RCC 7860 (cell line): ENCODE measurements at regions not wholly inside any gene's neighbourhood (a gene's known extent, or its start where the extent isn't known, plus 50 kb on each side); places are given as distances from the start of the nearest gene placed in this dataset.
A peak's percentile ranks its signal among the peaks of the same experiment; 100 is the strongest.

Experiments used
- DNase-seq: peaks from one replicate; pipeline ENCODE4 v3.0.0-alpha.2; 2015; ENCODE audit warnings: low spot score
- FAIRE-seq: peaks from 2 replicates; lab custom pipeline; 2012; peaks lifted over from hg19 to GRCh38; lab: Jason Lieb, UNC

DNA sequence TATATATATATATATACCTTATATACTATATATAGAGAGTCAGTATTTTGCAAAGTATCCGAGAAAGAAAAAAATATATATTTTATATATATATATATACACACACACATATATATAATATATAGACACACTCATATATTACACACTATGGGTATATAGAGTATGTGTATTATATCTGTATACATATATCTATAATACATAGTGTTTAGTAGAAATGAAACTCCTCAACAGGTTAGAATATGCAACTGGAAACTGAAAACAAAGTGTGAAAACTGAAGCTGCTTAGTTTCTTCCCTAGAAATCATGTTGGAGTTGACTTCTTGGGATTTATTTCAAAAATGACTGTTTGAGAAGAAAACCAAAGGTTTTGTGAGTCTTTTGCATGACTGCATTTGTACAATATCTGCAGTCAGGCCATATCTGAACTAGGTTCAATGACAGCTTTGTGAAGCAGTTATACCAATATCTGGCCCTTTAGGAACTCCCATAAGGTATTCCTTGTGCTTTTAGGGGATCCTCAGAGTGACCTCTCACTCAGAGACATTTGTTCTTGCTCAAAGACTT is 284.1 kb downstream of the CASP12 start:
- DNase-seq = no peak
- FAIRE-seq = no peak

DNA sequence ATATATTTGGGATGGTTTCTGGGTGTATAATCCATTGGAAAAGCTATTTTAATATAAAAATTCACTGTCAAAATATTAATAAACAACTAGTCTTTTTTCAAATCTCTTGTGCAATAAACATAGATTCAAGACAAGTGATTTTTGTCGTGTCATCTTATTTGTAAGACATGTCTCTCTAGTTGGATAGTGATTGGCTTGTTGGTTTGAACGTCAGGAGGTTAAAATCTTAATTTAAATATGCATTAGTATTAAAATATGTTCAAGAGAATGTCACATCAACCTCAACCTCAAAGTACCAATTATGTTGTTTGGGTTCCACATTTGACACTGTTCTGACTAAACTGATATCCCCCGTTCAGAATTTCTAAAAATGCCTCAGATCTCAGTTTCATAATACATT is 287.6 kb downstream of the CASP12 start:
- FAIRE-seq = no peak
- no peak for DNase-seq

DNA sequence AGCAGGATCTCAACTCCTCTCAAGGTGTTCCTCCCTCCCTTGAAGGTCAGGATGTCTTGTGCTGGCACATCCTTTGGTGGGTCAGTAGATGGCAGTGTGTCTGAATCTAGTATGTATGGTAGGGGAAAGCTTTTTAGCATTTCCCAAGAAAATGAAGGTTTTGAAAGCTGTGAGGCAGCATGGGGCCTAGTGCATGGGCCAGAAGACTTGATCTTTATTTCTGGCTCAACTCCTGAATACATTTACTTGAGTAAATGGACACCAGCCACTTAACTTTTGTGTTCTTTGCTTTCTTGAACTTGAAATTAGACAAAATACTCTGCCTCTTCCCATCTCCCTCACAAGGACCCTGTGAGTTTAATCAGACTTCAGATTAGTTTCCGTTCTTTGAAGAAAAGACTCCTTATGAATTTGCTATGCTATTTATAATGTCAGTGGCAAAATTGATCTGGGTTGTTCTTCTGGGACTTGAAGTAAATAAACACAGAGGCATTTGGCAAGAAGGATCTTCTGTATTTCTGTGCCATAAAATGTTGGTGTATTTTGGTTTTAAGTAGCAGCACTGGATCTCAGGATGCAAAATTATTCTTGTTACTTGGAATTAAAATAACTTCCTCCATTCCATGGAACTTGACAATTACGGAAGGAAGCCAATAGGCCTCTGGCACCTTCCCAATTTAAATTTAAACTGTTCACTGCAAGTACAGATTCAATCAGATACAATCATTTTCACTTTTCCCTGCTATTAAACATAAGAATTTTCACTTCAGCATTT is 288.8 kb downstream of the CASP12 start:
- DNase-seq = peak; percentile 43
- FAIRE-seq = no peak

DNA sequence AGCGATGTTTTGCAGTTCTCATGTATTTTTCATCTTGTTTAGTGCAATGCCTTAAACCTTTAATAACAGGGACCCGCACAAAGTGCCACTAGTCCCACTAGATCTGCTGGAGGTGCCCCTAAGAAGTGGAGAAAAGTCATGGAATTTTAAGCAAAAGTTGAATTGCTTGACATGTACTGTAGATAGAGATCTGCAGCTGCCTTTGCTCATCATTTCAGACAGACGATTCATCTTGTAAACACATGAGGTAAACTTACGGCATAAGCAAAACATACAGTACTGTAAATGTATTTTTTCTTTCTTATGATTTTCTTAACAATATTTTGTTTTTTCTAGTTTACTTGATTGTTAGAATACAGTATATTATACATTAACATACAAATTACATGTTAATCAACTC is 295.6 kb downstream of the CASP12 start:
- DNase-seq (no peak), FAIRE-seq (no peak)

DNA sequence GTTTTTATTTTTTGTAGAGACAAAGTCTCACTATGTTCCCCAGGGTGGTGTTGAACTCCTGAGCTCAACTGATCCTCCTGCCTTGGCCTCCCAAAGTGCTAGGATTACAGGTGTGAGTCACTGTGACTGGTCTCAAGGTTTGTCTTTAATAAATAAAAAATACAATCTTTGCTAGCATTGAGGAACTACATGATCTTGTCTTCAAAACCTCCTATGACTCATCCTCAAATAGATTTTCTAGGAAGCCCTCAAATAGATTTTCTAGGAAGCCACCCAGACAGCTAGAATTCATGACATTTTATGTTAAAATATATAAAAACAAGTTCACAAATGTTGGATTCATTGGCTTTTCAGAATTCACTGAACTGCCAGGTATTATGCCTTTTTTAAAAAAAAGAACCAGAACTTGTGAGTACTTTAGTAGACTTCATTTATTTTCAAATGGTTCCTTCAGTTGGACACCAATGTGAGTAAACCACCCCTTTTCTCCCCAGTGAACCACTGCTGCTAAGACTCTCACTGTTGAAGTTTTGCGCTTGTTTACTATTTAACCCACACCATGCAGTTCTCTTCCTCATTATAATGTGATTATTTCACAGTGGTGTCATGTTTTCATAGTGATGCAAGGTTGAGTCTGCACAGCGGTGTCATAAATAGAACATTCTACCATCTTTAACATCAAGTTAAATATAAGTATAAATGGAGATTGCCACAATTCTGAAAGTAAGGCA is 303.9 kb downstream of the CASP12 start:
- FAIRE-seq (no peak), DNase-seq (peak; percentile 47)

DNA sequence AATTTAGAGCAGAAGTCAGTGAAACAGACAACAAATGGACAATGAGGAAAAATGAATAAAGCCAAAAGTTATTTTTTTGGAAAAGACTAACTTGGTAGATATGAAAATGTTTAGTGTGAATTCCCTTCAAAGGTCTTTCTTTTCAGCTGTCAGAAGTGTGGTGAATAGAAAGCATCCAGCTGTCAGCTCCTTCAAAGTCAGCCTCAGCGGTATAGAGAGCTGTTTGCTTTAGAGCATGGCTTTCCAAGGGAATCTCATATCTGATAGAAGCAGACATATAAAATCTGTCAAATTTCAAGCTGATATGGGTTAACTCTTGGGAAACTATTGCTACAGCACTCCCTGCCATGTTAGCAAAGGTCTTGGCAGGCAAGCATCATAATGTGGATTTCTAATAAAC is 309.3 kb downstream of the CASP12 start:
- FAIRE-seq (no peak), DNase-seq (no peak)

DNA sequence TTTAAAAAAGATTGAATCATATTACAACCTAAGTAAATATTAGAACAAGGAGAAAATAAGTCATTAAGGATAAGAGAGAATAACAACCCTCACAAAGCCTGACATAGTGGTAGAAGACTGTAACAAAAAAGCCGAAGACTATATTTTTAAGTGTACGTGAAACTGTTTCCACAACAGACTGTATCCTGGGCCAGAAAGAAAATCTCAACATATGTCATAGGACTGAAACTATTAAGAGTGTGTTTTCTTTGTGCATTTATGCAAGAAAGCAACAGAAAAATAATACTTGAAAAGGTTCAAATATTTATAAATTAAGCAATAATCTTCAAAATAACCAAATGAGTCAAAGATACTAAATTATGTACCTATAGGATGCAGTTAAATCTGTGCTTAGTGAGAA is 309.8 kb downstream of the CASP12 start:
- DNase-seq = no peak
- no peak for FAIRE-seq

DNA sequence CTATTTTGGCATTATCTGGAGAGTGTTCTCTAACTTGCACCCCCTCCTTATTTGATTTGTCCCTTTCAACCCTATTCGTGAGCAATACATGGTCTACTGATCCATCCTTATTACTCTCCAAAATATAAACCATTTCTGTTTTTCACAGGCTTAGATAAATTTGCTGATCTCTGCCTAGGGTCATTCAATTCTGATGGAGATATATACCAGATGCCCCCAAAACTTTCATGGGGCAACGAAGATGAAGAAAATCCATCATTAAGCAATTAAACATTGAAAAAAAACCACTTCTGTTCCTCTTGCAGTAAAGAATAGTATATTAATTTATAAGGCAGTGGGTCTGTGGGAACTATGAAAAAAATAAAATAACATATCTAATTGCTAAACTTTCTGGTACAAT is 313.4 kb downstream of the CASP12 start:
- DNase-seq (no peak), FAIRE-seq (no peak)

DNA sequence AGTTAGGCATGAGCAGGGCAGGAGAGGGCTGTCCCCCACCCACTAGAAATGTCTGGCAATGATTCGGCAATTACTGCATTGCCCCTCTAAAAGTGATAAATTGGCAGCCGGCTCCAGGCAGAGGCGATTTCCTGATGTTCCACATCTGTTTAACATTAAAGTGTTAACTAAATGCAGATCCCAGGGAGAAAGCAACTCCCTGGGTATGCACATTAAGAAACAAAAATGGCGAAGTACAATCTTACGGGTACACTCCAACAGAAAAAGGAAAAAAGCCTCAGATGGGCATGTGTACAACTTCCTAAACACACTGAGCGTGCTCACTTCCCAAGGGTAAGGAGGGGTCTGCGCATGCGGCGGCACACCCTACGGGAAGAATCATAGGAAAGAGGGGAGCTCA is 314.4 kb downstream of the CASP12 start:
- DNase-seq = no peak

DNA sequence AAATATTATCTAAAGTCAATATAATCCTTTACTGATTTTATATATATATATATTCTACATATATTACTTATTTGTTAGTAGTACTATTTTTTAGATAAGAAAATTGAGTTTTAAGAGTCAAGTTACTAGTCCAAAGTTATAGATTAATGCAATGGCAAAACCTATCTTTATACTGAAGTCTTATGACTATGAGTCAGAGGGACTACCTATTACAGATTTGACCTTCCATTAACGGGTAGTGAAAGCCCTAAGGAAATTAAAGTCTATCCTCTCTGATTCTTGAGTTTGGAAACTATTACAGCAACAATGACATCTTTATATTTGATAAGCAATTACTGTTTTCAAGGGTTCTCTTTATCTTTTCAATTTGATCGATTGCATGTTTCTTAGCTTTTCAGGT is 315.8 kb downstream of the CASP12 start:
- DNase-seq (no peak), FAIRE-seq (peak; percentile 62)

More for the DNA sequence above, 314.4 kb downstream of the CASP12 start:
- FAIRE-seq = no peak

DNA sequence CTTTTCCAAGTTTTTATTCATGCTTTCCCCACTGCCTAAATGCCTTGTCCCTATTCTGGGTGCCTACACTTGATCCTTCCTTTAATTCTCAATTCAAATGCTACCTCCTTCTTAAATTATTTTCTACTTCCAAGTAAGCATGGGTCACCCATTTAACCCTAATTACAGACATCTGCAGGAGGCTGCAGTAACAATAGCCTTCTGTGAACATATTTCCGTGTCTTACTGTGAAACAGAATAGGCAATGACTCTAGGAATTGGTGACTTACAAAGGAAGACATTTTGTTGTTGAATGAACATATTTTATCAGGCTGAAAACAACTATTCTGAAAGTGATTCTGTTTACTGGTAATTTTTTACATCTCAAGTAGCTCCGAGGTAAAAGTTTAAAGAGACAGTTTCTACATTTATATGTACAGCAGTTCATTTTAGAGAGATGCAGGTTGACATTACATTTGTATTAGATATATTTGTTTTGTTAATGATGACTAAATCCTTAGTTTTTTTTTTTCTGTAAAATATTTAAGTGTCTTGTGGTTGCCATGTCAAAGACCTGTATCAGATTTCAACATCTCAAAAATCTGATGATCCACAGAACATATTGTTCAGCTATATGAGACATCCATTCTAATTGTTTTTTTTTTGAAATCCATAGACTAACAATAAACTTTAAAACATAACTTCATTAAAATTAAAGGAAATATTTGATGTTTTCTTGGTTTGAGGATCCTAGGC is 316.8 kb downstream of the CASP12 start:
- DNase-seq = no peak
- no peak for FAIRE-seq

DNA sequence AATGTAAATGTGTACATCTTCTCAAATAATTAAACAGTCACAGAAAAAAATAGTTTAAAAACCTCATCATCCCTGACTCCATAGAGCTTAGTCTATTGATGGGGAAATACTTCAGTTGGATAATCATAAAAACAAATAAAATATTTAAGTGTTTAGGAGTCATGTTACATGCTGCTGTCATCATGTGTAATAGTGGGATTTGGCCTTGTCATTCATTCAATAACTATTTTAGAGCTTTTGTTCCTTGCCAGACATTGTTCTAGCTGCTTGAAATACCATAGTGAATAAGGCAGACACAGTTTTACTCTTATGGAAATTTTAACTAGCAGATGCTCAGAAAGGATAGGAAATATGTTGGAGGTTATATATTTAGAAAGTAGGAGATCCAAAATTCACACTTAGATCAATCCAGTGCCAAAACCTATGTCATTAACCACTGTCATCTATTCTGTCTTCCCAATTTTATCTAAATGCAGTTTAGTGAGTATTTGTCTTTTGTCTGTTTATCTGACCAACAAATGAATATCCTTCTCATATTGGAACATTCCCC is 324.7 kb downstream of the CASP12 start:
- DNase-seq (no peak), FAIRE-seq (no peak)

DNA sequence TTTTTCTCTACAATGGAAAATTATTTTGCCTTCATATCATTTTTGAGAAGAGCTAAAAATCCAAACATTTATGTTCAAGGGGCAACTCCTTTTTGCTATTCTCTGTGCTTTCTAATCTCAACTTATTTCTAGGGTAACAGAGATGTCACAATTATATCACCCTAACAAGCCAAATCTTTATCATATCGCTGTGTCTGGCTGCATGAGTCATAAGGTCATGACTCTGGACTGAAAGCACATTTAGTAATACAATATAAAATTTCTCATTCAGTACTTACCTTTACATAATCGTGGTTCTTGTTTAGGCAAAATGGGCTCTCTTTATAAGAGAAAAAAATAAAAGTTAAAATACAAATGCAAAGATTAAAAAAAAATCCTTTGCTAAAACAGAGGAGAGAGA is 326.0 kb downstream of the CASP12 start:
- FAIRE-seq (peak; percentile 54), DNase-seq (peak; percentile 44)

DNA sequence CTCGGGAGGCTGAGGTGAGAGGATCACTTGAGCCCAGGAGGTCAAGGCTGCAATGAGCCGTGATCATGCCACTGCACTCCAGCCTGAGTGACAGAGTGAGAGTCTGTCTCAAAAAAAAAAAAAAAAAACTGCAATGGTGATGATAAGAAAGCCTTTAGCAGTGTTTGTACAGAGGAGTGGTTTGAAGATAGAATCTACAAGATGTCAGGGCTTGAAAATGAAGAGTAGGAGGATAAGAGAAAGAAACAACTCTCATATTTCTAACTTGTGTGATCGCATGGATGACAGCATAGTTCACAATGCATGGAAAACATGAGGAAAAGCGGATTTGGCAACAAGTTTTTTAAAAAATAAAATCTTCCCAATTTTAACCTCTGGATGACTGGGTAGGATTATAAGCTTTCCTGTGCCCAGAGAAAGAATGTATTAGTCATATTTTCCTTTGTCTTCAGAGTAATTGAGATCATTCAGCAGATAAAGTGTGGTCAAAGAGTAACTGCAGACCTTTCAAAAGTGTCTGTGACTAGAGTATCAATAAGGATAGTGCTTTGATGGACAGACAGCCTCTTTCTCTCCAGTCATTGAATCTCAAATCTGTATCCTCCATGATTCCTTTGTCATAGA is 328.1 kb downstream of the CASP12 start:
- DNase-seq (peak; percentile 78), FAIRE-seq (peak; percentile 75)

DNA sequence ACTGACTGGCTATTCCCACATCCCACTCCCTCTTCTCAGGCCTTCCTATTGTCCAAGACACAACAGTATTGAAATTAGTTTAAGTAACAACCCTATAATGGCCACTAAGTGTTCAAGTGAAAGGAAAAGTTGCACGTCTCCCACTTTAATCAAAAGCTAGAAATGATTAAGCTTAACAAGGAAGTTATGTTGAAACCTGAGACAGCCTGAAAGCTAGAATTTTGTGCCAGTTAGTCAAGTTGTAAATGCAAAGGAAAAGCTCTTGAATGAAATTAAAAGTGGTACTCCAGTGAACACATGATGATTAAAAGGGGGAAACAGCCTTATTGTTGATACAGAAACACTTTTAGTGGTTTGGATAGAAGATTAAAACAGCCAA is 332.7 kb downstream of the CASP12 start:
- DNase-seq (no peak), FAIRE-seq (no peak)

DNA sequence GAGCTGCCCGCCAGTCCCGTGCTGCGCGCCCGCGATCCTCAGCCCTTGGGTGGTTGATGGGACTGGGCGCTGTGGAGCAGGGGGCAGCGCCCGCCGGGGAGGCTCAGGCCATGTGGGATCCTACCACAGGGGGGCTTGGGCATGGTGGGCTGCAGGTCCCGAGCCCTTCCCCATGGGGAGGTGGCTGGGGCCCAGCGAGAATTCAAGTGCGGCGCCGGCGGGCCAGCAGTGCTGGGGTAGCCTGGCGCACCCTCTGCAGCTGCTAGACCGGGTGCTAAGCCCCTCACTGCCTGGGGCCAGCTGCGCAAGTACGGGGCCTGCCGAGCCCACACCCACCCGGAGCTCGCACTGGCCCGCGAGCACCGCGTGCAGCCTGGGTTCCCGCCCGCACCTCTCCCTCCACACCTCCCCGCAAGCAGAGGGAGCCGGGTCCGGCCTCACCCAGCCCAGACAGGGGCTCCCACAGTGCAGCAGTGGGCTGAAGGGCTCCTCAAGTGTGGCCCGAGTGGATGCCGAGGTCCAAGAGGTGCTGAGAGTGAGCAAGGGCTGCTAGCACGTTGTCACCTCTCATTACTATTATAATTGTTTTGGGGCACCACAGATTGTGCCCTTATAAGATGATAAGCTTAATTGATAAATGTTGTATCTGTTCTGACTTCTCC is 333.2 kb downstream of the CASP12 start:
- FAIRE-seq (no peak), DNase-seq (no peak)

DNA sequence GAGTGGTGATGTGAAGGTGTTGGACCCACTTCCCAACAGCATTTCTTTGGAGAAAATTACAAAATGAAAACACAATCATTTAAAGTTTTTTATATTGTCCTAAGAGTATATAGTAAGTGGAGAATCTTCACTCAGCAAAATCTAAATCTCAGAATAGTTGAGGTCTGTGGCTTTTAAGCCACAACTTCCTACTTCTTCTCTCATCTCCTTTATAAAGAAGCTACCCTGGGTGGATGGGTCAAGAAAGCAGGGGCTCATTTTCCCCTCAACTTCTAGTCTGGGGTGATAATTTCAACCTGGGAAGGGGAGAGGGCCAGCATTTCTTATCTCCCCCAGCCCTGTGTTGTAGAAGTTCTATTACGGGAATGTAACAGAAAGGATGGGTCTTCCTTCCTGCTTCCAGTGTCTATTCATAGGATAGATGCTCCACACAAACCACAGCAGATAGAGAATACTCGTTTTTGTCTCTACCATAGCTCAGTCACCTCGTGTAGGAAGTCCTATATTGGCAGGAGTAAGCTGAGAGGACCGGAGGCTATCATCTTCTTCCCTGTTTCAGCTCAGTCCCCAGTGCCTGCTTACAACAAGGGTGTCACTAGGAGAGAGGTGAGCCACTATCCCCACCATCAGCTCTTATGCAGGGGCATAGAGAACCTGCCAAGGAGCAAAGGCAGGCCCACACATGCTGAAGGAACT is 341.5 kb downstream of the CASP12 start:
- FAIRE-seq (no peak), DNase-seq (no peak)

DNA sequence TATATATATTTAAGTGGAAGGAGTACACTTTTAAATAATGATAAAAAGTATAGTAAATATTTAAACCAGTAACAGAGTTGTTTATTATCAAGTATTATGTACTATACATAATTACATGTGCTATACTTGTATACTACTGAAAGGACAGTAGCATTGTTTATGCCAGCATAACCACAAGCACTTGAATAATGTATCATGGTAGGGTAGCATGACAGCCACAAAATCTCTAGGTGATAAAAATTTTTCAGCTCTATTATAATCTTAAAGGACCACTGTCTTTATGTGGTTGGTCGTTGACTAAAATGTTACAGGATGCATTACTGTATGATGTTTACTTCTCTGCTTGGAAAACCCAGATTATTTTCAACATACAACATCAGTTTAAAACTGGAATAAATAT is 349.2 kb downstream of the CASP12 start:
- DNase-seq = no peak
- no peak for FAIRE-seq

DNA sequence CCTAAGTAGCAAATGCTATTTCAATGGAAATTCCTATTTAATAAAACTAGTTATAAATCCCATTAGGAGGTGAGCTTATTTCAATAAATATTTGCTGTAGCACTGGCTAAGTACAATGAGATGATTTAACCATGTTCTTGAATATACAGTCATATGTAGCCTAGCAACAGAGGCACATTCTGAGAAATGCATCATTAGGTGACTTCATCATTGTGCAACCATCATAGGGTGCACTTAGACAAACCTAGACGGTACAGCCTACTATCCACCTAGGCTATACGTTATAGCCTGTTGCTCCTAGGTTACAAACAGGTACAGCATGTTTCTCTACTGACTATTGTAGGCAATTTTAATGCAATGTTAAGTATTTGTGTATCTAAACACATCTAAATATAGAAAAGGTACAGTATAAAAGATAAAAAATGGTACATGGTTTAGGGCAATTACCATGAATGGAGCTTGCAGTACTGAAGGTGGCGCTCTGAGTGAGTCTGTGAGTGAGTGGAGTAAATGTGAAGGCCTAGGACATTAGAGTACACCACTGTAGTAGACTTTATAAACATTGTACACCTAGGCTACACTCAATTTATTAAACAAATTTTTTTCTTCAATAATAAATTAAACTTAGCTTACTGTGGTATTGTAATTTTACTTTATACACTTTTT is 350.1 kb downstream of the CASP12 start:
- DNase-seq (peak; percentile 30), FAIRE-seq (no peak)
